Skeletal muscle cell (primary cell): ENCODE measurements at regions not wholly inside any gene's neighbourhood (a gene's known extent, or its start where the extent isn't known, plus 50 kb on each side); places are given as distances from the start of the nearest gene placed in this dataset.
A peak's percentile ranks its signal among the peaks of the same experiment; 100 is the strongest.

Experiments
- DNase-seq: peaks from one replicate; pipeline ENCODE4 v3.0.0-alpha.2; 2010; ENCODE audit warnings: low read depth
- H3K4me3 ChIP-seq: 2 replicates; pipeline ENCODE4 v1.5.1; 2011; ENCODE audit warnings: low read depth, mild to moderate bottlenecking, control low read depth, low read length, moderate library complexity

DNA sequence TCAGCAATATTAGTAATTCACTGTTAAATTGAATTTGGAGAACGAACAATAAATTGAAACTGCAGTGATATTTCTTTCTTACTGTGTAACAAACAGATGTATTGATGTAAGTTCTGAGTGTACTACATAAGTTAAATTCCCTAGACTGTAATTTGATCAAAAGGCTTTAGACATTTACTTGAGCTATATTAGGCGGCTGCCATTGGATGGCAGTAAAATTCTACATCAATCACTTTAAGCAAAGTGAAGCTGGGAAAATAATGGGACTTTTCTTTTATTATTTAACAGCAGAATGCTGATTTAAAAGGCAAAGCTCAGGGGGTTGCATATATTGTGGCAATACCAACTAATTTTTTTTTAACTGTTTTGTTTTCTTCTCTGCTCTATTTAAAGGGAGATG lies 212.6 kb upstream of the PLSCR5 start:
- no peak for DNase-seq
- no peak overlapping the region for H3K4me3 ChIP-seq

DNA sequence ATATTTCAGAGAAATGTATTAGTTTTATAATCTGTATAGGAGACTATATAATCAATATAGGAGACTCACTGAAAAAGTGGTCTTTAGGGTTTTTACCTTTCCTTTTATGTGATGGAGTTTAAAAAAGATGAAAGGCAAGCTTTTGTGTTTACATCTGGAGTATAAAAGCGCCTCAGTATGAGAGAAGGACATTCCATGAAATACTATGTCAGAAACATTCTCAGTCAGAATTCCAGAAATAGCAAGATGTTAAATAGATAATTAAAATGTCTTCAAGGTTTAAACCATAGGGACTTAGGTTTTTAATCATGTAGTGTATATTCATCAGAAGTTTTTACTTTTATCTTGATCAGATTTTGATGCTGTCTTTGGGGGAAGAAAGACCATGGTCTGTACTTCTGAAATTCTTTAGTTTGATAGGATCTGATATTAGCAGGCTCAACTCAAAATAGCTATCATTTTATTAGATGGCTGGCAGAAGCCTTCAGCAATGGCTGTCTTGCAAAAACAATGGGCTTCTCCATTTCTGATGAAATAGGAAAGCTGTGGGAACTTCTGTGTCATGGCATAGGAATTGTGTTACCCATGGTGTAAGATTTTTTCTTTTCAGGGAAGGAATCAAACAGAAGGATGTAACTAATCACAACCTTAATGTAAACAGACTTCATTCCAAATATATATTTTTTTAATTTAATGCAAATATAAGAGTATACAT lies 209.6 kb upstream of the PLSCR5 start:
- DNase-seq, result peak; percentile 55
- no peak overlapping the region for H3K4me3 ChIP-seq

DNA sequence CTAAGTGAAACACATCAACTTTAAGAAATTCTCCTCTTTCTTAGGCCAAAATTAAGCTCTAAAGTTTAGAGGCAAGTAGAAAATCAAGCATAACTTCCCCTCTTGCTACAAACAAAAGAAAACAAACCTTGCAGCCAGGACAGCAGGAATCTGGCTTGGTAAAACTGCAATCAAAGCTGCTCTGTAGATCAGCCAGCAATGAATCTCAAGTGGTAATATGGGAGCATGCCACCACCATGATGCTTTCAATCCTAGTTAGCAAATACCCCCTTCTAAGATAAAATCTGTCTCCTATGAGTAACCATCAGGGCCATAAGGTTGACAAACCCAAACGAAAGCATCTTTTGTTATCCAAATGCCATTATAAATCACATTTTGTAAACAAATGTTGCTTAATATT lies 208.3 kb upstream of the PLSCR5 start:
- DNase-seq, result no peak
- H3K4me3 ChIP-seq, result no peak overlapping the region

DNA sequence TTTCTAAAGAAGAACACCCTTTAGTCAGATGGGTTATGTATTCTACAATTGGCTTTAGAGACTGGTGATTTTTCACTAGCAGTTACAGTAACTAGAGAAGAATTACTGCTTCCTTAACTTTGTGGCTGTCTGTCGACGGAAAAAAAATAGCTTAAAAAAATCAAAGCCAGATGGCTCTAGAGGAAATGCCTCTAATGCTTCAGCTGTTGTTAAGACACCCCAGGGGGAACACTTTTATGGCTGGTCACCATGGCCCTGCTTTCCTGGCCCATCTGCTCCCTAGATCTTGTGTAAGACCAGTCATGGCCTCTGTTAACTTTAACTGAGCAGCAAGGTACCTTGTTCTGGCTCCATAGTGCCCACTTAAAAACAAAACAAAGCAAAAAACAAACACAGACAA lies 198.6 kb upstream of the PLSCR5 start:
- DNase-seq, result peak; percentile 92
- no peak overlapping the region for H3K4me3 ChIP-seq

DNA sequence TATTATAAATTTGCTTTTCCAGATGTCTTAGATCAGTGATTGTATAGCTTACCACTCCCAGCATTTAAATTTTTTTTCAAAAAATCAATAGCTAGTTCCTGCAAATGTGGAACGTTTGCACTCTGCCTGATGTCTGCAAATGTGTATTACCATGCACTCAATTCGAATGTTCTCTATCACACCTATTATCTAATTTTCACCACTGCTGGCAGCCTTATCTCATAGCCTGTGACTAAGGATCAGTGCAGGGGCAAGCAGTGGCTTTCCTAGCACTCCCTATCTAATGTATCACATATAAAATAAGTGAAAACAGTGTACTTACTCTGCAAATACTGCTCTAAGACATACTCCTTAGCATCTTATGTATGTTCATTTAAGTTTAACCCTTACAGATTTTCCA lies 196.3 kb upstream of the PLSCR5 start:
- no peak overlapping the region for H3K4me3 ChIP-seq
- no peak for DNase-seq

DNA sequence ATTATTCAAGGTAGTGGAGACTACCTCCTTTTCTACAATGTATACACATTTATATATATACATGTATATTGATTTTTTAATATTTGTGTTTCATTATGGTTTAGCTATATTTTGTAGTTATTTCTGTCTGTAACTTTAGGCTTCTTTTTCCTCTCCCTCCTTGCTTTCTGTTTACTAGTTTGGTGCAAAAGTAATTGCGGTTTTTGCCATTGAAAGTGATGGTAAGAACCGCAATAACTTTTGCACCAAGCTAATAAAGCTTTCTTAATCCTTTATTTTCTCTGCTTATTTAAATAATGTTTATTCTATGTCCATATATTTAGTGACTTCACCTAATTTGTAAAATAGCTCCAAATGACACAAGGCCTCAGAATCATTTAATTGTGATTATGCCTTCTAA lies 195.3 kb upstream of the PLSCR5 start:
- DNase-seq, result no peak
- H3K4me3 ChIP-seq, result no peak overlapping the region

DNA sequence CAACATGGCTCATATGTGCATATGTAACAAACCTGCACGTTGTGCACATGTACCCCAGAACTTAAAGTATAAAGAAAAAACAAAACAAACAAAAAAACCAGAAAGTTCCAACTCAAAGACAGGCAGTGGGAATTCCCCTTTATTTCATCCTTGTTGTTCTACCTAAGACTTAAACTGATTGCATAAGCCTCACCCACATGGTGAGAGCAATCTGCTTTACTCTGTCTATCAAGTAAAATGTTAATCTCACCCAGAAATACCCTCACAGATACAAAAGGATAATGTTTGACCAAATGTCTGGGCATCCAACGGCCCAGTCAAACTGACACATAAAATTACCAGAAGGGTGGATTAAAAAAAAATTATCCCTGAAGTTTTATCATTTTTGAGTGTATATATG lies 190.9 kb upstream of the PLSCR5 start:
- no peak for DNase-seq

DNA sequence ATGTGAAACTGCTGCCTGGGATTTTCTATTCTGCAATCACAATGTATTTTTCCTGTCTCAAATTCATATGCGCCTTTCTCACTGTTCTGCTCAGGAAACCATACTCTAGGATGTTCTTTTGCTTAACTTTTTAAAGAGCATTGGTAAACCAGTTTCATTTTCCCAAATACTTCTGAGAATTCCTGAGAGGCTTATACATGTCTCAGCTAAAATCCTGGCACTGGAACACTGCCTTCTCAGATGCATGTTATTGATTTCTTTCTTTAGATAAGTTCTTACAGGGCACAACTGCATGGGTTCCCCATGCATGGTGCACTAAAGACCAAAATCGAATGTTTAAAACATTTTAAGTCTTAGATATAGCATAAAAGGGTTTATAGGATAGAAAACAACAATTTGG lies 178.3 kb upstream of the PLSCR5 start:
- H3K4me3 ChIP-seq, result no peak overlapping the region
- no peak for DNase-seq

More for the DNA sequence above, 190.9 kb upstream of the PLSCR5 start:
- H3K4me3 ChIP-seq, result no peak overlapping the region

DNA sequence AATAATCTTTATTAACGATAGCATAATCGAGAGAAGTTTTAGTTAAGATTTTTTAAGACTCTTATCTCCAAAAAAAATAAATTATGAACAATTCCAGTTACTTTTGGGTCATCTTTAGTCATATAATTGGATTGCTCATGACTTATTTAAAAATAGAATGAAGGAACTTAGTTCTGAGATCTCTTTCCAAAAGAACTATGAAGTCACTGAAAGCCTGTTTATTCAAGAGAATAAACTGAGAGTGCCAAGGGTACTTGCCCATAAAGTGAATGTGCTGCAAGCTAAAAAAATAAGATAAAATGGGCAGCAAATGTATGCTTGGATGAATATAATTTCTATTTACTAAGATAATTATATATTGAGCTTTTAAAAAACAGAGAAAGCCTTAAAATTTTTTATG lies 176.5 kb upstream of the PLSCR5 start:
- DNase-seq, result no peak
- no peak overlapping the region for H3K4me3 ChIP-seq

DNA sequence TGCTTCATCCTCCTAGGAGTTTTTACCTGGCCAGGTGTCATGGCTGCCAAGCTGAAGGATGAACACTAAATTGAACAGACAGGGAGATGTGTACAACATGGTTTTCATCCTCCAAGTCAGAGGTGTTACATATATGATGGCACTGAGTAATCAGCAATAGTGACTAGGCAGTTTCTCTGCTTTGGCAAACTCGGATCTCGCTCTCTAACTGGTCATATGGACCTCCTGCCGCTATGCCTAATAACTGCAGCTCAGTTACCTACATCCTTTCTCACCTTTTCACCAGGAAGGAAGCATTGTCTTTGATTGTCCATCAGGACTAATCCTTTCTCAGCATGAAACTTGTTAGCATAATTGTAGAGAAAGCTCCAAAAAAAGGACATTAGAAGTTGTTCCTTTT lies 175.9 kb upstream of the PLSCR5 start:
- DNase-seq, result no peak
- H3K4me3 ChIP-seq, result no peak overlapping the region

DNA sequence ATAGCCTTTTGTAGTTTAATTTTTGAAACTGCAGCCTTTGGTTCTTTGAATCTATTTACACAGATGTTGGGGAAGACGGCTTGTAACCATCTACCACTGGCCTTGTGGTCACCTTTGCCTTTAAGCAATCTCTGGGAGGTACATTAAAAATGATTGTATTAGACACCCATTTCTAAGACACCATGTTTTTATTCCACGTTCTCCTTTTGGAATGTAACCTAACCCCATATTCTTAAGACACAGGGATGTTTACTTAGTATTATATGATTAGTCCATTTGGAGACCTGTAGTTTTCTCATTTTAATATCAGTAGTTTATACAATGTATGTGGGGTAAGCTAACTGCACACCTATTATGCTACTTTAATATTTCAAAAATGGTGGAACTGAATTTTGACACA lies 175.1 kb upstream of the PLSCR5 start:
- no peak for DNase-seq
- H3K4me3 ChIP-seq, result no peak overlapping the region

DNA sequence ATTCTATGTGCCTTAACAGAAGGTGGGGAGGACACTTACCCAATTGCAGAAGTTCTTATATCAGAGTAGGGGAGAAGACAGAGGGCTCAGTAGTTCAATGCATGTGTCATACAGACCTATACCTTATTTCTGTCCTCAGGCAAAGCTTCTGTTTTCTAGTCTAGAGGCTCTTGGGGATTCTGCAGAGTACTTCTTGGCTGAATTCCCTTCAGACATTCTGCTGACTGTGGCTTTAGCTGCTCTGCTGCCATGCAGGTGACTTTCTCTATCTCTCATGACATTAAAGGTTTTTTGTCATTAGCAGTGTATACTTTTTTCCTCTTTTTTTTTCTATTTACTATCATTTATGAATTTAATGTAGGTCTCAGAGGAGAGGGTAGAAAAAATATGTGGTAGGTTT lies 172.8 kb upstream of the PLSCR5 start:
- no peak overlapping the region for H3K4me3 ChIP-seq
- DNase-seq, result no peak

DNA sequence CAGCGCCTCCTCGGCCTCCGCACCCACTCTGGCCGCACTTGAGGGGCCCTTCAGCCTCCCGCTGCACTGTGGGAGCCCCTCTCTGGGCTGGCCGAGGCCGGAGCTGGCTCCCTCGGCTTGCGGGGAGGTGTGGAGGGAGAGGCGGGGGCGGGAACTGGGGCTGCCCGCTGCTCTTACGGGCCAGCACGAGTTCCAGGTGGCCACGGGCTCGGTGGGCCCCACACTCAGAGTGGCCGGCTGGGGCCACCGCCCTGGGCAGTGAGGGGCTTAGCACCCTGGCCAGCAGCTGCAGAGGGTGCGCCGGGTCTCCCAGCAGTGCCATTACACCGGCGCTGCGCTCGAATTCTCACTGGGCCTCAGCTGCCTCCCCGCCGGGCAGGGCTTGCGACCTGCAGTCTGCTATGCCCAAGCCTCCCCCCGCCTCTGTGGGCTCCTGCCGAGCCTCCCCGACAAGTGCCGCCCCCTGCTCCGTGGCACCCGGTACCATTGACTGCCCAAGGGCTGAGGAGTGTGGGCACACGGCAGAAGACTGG lies 167.1 kb upstream of the PLSCR5 start:
- no peak for DNase-seq
- no peak overlapping the region for H3K4me3 ChIP-seq

DNA sequence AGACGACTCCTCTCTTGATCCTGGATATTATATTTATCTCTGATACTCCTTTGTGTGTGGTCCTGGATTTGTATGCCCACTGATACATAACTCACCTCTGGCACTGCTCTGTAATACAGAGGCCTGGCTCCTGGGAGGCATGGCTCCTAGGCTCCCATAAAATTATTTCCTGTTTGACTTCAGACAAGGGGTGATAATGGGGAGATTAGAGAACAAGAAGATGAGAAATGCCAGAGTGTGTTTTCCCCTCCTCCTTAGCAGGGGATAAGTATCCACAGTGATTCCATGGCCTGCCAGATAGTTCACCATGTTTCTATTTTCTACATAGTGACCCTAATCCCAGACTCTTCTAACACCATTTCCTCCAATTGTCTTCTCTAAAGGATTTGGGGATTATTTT lies 165.7 kb upstream of the PLSCR5 start:
- no peak overlapping the region for H3K4me3 ChIP-seq
- no peak for DNase-seq

DNA sequence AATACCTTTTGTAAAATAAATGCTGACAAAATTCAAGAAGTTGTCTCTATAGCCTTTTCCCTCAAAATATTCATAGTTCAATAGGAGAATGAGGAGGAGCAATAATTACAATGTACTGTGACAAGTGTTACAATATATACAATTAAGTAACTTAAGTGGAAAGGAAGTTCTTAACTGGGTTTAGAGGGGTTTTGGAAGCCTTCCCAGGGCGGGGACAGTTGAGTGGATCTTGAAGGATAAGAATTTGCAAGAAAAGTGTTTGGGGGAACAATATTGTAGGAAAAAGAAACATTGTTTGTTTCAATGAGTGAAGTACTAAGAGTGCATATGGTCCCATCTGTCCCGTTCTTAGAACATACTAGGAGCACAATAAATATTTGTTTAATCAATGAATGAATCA lies 165.2 kb upstream of the PLSCR5 start:
- no peak overlapping the region for H3K4me3 ChIP-seq
- DNase-seq, result no peak

DNA sequence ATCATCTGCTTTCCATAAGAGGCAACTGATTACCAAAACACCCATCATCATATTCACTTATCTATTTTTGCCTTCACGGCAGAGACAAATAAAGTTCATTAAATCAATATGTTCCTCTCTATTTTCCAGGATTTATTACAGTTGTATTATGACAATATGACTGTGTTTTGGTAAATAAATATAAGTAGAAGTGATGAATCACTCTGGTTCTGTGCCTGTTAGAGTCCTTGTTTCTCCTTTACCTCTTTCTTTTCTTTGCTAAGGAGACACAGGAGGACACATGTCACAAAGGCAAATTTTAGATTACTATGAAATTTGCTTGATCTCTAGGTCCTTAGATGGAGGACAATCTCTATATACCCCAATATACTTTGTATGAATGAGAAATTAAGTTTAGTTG lies 152.6 kb upstream of the PLSCR5 start:
- DNase-seq, result no peak
- no peak overlapping the region for H3K4me3 ChIP-seq

DNA sequence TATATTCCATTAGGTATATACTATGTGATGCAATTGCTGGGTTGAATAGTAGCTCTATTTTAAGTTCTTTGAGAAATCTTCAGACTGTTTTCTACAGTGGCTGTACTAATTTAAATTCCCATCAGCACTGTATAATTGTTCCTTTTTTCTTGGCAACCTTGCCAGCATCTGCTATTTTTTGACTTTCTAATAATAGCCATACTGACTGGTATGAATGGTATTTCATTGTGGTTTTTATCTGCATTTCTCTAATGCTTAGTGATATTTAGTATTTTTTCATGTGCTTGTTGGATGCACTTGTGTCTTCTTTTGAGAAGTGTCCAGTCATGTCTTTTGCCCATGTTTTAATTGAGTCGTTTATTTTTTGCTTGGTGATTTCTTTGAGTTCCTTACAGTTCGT lies 145.1 kb upstream of the PLSCR5 start:
- peak; percentile 5 for DNase-seq
- no peak overlapping the region for H3K4me3 ChIP-seq

DNA sequence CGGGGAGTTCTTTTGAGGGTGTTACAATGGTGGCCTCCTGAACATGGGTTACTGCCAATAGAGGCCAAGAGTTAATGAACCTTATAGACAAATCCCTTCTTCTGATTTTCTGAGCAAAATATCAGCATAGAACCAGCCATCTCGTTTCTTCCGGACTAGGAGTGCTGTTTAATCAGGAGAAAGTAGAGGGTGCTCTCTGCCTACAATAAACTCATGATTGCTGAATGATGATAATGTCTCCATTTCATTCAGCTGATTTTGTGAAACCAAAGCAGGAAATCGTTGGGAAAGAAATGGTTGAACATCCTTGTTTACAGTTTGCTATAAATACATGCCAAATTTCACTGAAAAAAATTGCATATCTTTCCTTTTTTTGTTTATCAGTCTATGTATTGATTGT lies 142.8 kb upstream of the PLSCR5 start:
- DNase-seq, result peak; percentile 23
- H3K4me3 ChIP-seq, result no peak overlapping the region

DNA sequence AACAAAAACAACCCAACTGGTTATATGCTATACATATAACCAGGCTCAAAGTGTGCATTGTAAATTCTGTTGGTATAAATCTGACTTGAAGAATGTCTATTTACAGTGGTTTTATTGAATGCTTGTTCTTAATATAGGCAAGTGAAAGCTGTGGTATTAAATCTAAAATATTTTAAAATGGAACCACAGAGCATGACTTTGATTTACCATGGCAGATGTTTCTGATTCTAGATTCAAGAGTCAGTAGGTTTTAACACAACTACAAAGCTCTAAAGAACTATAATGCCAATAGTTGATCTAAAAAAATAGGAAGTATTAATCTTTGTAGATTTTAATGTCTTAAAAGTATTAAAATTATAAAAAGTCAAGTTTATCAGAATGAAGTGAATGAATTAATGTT lies 141.9 kb upstream of the PLSCR5 start:
- DNase-seq, result no peak
- no peak overlapping the region for H3K4me3 ChIP-seq

DNA sequence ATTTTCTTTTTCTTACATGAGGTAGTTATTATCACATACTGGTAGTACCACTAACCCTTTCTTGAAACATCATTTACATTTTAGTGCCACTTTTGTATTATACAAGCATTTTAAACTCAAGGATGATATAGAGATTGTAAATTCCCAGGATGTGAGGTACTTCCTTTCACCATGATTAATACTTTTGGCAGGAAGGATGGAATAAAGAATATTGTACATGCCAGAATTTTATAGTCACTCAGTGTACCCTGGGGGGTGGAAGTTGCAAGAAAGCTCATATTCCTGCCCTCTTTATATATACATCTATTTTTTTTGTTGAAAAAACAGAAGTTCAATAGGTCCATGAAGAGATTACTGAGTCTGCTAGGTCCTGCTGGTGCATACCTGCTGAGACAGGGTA lies 141.0 kb upstream of the PLSCR5 start:
- H3K4me3 ChIP-seq, result no peak overlapping the region
- DNase-seq, result peak; percentile 51

DNA sequence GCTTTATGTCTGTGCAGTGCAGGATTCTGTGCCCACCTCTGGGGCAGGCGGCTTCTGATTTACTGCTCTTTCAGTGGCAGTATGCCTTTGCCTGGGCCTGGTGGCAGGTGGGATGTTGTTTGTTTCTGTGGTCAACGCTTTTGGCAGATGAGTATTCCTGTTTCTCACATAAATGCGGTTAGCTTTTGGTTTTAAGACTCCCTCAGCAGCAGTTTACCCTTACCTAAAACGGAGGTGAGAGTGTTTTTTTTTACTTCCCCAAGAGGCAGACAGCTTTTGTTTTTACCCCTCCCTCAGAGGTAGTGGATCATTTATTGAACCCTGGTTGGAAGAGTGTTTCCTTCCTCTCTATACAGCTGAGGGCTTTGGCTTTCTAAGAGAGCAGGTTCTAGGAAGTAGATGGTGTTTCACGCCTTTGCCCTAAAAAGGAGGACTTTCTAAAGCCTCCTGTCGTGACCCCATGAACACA lies 134.1 kb upstream of the PLSCR5 start:
- H3K4me3 ChIP-seq, result no peak overlapping the region
- DNase-seq, result no peak

DNA sequence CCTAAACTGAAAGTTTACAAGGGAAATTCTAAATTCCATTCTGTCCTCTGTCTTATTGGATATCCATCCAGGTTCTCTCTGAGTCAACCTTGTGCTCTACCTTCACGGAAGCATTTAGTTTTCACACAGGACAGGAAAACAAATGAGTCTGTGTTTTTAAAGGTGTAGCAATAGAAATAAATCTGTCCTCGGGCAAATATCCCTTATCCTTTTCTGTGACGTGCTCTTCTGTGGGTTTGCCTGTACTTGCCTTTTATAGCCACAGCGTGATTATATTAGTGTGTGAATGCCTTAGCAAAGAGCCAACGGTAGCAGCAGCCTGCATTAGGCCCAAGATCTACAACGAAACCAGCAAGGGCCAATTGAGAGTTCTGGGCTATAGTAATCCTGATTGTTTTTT lies 127.2 kb upstream of the PLSCR5 start:
- H3K4me3 ChIP-seq, result no peak overlapping the region
- DNase-seq, result no peak
